GM18870 (cell line): ENCODE measurements at regions not wholly inside any gene's neighbourhood (a gene's known extent, or its start where the extent isn't known, plus 50 kb on each side); places are given as distances from the start of the nearest gene placed in this dataset.

Experiments used
- ATAC-seq: cut with Tn5 transposase; IDR thresholded peaks from one replicate; pipeline ENCODE4 v1.9.1; 2021; ENCODE audit warnings: moderate library complexity; ENCODE audit not compliant: unreplicated experiment

DNA sequence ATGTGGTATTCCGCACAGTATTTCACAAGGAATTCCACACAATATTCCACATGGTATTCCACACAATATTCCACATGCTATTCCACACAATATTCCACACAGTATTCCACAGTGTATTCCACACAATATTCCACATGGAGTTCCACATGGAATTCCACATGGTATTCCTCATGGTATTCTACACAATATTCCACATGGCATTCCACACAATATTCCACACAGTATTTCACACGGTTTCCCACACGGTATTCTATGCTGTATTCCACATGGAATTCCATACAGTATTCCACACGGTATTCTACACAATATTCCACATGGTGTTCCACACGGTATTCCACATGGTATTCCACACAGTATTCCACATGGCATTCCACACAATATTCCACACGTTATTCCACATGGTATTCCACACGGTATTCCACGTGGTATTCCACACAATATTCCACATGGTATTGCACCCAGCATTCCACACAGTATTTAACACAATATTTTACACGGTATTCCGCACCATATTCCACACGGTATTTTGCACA is 137.3 kb upstream of the CHST15 start:
- no peak for ATAC-seq

DNA sequence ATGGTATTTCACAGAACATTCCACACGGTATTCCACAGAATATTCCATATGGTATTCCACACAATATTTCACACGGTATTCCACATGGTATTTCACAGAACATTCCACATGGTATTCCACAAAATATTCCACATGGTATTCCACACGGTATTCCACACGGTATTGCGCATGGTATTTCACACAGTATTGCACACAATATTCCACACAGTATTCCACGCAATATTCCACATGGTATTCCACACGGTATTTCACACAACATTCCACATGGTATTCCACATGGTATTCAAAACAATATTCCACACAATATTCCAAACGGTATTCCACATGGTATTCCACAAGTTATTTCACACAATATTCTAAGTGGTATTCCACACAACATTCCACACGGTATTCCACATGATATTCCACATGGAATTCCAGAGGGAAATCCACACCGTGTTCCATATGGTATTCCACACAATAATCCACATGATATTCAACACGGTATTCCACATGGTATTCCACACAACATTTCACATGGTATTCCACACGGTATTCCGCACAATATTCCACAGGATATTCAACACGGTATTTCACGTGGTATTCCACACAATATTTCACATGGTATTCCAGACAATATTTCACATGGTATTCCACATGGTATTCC is 136.7 kb upstream of the CHST15 start:
- ATAC-seq, result no peak

DNA sequence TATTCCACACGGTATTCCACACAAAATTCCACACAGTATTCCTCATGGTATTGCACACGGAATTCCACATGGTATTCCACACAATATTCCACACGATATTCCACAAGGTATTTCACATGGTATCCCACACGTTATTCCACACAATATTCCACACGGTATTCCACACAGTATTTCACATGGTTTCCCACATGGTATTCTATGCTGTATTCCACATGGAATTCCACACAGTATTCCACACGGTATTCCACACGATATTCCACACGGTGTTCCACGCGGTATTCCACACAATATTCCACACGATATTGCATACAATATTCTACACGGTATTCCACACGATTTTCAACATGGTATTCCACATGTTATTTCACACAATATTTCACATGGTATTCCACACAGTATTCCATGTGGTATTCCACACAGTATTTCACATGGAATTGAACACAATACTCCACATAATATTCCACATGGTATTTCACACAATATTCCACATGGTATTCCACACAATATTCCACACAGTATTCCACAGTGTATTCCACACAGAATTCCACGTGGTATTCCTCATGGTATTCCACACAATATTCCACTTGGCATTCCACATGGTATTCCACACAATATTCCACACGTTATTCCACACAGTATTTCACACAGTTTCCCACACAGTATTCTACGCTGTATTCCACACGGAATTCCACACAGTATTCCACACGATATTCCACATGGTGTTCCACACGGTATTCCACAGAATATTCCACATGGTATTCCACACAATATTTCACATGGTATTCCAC is 136.0 kb upstream of the CHST15 start:
- ATAC-seq, result no peak

DNA sequence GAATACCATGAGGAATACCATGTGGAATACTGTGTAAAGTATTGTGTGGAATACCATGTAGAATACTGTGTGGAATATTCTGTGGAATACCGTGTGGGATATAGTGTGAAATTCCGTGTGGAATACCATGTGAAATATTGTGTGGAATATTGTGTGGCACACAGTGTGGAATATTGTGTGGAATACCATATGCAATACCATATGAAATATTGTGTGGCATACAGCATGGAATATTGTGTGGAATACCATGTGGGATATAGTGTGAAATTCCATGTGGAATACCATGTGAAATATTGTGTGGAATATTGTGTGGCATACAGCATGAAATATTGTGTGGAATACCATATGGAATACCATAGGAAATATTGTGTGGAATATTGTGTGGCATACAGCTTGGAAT is 135.1 kb upstream of the CHST15 start:
- no peak for ATAC-seq

DNA sequence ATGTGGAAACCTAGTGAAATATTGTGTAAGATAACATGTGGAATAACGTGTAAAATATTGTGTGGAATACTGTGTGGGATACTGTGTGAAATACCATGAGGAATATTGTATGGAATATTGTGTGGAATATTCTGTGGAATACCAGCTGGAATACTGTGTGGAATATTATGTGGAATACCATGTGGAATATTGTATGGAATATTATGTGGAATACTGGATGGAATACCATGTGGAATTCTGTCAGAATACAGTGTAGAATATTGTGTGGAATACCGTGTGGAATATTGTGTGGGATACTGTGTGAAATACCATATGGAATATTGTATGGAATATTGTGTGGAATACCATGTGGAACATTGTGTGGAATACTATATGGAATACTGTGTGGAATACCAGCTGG is 134.6 kb upstream of the CHST15 start:
- ATAC-seq, result no peak

DNA sequence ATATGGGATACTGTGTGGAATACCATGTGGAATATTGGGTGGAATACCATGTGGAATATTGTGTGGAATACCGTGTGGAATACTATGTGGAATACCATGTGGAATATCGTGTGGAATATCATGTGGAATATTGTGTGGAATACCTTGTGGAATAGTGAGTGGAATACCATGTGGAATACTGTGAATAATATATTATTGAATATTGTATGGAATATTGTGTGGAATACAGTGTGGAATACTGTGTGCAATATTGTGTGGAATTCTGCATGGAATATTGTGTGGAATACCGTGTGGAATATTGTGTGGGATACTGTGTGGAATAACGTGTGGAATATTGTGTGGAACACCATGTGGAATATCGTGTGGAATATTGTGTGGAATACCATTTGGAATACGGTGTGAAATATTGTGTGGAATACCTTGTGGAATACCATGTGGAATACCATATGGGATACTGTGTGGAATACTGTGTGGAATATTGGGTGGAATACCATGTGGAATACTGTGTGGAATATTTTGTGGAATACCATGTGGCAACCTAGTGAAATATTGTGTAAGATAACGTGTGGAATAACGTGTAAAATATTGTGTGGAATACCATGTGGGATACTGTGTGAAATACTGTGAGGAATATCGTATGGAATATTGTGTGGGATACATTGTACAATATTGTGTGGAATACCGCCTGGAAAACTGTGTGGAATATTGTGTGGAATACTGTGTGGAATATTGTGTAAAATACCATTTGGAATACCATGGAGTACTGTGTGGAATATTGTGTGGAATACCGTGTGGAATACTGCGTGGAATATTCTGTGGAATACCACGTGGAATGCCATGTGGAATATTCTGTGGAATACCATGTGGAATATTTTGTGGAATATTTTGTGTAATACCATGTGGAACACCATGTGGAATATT is 133.9 kb upstream of the CHST15 start:
- ATAC-seq, result no peak

DNA sequence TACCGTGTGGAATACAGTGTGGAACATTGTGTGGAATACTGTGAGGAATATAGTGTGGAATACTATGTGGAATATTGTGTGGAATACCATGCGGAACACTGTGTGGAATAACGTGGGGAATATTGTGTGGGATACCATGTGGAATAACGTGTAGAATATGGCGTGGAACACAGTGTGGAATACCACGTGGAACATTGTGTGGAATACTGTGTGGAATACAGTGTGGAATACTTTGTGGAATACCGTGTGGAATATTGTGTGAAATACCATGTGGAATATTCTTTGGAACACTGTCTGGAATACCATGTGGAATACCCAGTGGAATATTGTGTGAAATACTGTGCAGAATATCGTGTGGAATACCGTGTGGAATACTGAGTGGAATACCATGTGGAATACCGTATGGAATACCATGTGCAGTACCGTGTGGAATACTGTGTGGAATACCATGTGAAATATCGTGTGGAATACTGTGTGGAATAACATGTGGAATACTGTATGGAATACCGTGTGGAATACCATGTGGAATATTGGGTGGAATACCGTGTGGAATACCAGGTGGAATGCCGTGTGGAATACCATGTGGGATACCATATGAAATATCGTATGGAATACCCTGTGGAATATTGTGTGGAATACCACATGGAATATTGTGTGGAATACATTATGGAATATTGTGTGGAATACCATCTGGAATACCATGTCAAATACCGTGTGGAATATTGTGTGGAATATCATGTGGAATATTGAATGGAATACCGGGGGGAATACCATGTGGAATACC is 133.1 kb upstream of the CHST15 start:
- ATAC-seq, result no peak

DNA sequence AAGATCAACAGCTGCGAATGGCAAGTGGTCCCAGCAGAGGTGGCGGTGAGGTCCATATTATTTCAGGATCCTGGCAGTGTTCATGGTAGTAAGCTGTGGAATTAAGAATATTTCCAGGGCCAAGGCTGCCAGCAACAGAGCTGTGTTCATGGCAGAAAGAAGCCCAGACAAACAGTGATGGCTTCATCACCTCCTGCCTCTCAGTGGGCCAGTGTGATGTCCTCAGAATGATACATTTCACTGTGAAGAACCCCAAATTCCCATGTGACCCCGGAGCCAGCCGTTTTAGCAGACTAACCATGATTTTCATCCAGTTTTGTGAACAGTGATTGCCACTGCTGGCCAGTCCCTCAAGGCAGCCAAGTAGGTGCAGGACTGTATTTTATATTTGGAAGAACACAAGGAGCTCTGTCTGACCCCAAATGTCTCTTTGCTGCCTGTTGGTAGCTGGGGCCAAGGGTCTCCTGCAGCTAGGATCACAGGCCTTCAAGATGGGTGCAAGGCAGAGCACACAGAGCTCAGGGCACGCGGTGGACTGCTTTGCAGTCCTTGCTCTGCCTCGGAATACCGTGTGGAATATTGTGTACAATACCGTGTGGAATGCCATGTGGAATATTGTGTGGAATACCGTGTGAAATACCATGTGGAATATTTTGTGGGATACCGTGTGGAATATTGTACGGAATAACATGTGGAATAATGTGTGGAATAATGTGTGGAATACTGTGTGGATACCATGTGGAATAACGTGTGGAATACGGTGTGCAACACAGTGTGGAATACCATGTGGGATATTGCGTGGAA is 132.3 kb upstream of the CHST15 start:
- no peak for ATAC-seq

DNA sequence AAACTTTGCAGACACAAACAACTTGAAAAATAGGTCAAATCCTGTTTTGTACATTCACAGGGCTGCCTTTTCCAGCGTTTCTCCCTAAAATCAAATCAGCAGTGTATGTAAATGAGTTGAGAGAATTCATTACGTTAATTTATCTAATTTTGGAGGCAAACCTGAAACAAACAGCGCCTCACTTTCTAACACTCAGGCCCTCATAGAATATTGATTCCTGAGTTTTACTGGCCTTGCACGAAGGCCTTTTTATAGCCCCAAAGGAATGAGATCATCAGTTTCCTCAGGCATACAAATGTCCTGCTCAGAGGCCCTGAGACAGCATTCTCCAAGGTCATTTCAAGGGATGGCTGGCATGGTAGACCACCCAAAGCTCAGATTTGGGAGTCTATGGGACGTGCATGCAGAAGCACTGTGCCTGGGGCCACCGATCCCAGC is 131.7 kb upstream of the CHST15 start:
- no peak for ATAC-seq

DNA sequence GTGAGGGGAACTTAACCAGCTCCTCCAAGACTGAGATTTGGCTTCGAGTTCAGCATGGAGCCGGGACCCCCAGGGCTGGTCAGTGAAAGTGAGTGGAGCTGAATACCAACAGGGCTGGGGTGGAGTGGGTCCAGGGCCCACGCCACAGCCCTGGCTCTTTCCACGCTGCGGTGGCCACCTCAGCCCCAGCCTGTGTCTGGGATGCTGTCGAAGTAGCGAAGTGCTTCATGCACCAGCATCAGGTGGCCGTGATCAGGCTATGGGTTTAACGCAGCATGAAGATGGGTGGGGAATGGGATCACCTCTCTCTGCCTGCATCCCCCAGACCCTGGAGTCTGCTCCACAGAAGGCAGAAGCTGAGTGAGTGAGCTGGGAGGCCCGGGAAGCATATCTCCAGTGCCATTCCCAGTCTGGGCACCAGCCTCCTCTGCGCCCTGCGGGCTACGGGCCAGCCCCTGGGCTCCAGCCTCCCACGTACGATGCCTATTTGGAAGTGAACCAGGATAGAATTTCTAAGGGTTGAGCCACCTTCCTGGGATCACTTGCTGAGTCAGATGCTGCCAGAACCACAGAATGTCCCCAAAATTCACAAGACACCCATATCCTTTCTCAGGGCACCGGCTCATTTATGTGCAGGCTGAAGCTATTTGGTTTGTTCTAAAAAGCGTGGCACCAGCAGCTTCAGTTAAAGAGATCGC is 131.1 kb upstream of the CHST15 start:
- ATAC-seq, result no peak

DNA sequence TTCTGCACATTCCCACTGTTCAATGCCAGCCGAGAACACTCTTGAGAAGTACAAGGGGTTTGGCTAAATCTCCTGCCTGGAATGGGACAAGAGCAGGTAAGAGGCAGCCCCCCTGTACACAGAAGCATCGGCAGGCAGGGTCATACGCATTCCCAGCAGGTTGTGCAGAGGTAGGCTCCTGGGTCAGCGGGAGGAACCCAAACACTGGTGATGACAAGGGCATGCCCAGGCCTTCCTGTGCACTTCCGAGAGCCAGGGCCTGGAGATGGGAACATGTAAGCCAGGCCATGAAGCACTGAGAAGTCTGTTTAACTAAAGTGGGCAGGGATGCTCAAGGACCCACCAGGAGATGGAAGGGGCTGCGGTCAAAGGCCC is 130.3 kb upstream of the CHST15 start:
- ATAC-seq, result no peak

DNA sequence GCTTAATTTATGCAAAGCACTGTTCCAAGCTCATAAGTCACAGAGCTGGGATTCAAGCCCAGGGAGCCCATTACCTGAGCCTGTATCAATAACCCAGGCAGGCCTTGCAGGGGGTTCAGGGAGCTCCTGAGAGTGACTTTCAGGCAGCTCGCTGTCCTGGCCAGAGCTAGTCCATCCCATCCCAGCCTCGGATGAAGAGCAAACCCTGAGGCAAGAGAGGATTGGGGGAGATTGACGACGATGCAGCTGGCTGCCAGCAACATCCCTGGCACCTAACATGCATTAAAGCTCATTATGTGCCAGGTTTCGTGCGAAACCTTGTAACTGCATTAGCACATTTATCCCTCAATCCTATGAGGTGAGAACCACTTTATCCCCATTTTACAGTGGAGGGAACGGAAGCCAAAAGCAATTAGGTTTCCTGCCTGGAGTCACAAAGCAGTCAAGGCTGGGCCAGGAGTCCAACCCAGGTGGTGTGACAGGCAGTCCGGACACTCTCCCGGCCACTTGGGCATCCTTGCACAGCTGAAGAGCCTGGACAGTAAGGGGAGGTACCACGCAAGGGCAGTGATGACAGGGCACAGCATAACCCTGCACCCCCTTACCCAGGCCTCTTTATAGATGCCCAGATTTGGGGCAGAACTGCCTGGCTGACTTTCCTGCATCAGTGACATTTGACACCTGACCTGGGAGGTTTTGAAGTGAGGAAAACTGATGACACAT is 129.8 kb upstream of the CHST15 start:
- no peak for ATAC-seq

DNA sequence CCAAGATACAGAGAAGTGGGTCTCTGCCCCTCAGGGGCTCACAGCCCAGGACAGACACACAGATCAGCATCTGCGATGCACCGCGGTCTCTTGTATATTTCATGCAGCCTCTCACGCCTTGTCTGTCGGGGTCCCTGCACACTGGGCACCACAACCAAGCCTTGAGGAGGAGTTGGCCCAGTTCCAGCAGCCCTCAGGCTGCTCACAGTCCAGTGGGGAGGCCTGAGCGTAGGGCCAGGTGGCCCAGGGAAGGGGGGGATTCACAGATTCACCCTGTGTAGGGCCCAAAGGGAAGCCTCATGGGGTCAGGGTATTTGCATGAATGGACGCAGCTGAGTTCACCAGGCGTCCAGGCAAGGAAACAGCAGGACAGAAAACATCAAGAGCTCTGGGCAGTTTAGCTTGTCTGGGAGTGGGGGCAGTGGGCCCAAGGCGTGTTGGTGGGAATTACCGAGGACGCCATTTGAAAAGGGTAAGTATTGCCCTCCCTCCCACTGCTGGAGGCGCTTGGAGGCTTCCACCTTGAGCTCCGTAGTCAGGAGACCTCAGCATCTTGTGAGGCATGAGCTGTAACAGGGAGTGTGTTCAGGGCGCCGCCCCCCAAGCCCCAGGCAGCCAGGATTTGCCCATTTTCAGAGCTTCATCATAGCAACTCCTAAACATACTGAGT is 129.1 kb upstream of the CHST15 start:
- no peak for ATAC-seq

DNA sequence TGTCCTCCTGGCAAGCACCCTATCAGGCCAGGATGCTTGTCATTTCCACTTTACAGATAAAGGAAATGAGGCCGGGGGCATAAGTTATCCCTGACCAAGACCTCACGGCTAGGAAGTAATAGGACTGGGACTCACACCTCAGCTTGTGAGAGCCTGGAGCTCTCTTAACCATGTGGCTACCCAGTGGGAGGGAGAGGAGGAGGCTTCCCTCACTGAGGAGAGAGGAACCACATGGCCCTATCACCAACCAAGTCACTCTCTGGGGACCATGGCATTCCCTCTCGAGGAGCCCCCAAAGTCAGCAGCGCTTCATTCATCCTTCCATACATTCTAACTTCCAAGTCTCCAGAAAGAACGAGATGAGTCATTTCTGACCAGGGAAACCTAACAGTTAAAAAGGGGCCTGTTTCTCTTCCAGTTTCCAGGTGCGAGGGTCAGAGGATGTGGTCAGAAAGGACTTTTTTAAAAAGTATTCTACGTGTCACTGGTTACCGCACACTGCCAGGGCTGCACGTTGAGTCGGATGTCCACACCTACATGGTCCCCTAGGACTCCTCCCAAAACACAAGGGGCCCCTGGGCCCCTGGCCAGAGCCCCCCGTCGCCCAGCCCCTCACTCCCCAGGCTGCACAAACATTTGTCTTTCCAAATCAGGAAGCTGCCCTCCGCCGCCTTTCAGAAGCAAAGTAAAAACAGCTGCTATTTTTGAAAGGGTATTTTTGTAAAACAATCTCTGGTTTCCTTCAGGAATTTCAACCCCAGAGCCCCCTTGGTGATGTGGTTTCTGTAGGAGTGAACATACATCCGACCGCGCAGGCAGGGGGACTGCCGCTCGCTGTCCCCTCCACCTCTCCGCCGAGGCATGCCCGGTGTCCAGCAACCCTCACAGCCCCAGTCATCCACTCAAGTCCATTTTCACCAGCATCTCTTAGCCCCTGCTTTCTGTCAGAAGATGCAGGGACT is 128.2 kb upstream of the CHST15 start:
- peak; percentile 71 for ATAC-seq

DNA sequence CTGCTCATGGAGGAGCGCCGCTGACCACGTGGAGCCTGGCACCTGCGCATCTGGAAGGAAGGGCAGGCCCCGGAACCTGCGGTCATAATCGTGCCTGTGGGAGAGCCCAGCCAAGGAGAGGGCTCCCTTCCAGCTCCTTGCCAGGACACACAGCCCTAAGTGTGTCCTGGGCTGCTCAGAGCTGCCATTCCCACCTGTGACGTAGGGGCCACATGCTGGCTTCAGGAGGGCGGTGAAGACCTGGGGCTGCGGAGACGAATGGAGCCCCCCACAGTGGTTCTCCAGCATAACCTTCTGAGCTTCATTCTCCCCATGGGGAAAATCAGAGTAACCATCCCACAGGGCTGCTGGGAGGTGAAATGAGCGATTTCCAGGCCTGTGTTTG is 127.6 kb upstream of the CHST15 start:
- ATAC-seq, result no peak

DNA sequence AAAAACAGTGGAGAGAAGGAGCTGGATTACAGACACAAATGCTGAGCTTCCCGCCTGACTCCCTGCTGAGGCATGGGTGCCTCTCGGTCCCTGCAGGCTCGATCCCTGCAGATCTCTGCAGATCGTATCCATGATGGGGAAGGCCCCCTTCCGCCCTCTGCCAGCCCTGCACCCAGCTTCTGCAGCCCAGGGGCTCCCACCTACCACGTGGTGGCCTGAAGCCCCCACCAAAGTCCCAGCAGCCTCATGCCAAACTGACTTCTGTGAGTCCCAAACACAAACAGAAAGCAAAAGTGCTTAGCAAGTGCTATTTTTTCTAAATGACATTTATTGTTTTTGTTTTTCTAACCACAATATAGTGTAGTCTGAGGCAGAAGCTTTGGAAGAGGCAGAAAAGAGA is 127.1 kb upstream of the CHST15 start:
- ATAC-seq, result no peak

DNA sequence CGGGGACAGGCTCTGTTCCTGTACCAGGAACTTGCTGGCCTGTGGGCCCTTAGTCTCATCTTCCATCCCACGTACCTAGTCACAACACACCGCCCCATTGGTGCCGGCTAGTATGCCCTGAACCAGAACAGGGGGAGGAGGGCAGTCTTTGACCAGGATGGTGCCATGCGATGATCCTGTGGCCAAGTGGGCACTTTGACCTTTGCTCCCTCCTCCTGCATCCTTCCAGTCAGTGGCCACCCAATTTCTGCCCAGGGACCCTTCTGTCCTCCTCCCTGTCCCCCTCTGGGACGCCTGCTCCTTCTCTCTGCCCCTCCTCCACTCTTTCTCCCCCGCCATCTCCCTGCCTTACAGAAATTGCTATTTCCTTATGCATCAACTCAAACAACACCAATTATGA is 126.3 kb upstream of the CHST15 start:
- ATAC-seq, result no peak
